GM18511 (cell line): ENCODE measurements at regions not wholly inside any gene's neighbourhood (a gene's known extent, or its start where the extent isn't known, plus 50 kb on each side); places are given as distances from the start of the nearest gene placed in this dataset.

Experiments
- ATAC-seq: cut with Tn5 transposase; IDR thresholded peaks from one replicate; pipeline ENCODE4 v1.9.1; 2021; ENCODE audit warnings: mild to moderate bottlenecking, moderate library complexity; ENCODE audit not compliant: unreplicated experiment

DNA sequence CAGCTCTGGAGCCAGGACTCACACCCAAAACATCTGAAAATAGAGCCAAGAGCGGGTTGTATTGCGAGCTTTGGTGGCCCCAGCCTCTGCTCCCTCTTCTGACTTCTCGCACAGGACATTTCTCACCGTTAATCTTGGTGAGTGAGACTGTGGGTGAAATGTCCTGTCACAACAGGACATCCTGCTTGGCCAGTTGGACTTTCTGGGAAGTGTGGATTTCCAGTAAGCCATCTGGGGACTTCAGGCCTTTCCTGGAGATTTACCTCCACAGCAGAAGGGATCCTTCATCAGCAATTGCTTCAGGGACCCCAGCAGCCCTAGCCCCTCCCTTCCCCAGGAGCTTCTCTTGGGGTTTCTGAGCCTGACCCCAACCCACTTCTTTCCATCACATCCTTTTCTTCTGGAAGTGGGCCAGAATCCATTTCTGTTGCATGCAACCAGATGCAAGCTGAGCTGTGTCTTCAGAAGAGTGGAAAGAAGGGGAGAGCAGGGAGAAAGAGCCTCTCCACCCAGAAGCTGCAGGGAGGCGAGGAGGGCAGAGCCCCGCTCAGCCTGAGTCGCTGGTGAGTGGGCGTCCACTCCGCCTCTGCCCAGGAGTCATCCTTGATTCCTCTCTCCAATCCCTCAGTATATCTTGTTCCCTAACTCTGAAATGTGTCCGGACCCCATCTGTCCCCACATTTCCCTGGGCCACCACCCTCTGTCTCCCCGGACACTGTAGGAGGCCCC, 50.3 kb upstream of the GADD45G start:
- ATAC-seq: no peak

DNA sequence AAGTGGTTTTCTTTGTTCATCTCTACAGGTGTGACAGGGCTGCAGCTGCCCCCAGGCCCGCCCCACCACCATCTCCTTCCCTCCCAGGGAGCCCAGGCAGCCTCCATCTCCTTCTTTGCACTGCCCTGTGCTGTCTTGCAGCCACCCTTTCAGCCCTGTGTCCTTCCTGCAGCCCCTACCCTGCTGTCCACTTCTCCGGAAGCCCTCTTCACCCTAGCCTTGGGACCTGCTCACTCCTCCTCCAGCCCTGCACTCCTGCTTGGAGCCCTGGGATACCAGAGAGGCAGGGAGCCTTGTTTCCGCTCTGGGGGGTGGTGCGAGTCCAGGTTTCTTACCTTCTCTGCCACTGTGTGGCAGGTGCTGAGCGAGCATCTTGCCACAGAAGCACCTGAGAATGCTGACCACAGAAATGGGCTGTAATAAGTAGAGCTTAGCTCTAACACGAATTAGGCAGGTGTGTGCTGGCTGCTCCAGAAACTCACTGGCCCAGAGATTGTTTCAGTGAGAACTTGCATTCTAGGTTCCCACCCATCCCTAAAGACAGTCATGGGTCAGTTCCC, 51.3 kb upstream of the GADD45G start:
- ATAC-seq: no peak

DNA sequence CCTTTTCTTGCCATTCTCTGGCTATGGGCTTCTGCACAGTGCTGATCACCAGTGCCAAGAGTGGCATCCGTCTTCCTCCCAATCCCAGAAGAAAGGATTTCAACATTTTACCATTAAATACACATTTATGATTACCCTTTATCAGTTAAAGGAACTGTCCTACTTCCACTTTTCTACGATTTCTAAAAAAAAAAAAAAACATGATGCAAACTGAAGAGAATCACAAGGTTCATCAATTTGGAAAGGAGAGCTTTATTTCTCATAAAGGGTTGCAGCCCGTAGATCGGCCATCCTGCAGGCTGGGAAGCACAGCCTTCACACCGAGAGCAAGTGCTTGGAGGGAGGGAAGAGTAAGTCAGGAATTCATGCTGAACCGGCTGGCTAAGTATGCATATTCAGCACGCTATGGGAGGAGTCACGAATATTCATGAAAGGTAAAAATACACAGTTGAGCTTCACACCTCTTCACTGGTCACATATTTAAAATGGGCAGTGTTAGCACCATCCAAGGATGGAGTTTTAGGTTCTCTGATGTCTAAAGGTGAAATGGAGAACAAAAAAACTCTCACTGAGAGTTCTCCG, 52.5 kb upstream of the SEMA4D start:
- no peak for ATAC-seq

DNA sequence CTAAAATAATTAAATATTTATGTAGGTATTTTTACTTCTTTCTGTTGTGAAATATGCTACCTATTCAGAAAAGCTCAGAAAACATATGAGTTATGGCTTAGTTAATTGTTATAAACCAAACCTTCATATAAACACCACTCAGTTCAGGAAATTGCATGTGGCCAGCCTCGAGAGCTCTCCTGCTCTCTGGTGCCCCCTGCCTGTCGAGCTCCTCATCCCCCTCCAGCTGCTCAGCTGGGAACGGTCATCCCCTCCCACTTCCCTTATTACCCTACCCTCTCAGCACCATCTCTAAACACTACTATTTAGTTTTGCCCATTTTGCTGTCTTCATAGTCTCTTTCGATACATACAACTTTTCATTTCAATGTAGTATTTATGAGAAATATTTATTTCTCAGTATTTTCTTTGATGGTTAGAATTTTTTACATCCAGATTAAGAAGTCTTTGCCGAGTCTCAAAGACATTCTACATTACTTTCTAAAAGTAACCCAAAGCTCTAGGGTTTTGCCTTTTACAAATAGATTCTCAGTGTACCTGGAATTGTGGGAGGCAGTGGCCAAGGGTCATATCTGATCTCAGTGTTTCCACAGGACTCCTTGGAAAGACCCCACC, 51.2 kb upstream of the SEMA4D start:
- peak; percentile 95 for ATAC-seq

DNA sequence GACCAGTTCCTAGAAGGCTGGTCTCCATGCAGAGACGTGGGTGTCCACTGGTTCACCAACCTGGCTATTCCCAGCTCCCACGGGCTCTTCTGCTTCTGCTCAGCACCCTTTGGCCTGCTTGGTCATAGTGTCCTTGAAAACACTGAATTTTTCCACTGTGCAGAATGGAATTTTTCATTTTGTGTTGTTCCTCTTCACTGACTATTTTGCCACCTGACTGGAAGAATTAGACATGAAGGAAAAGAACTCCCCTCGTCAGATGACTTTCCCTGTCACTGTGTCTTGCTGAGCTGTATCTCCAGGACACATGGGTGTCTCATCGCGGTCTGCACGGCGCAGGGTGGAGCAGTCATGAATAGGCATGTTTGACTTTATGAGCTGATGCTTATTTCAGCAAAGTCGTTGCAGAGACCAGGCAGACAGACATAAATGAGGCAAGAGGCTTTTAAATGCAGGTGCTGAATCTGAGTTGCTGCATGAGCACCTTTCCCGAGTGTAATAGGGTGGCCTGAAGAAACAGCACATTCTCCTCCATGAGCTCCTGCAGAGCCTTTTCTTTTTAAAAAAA, 50.2 kb upstream of the SEMA4D start:
- no peak for ATAC-seq
